ENCODE measurements at regions not wholly inside any gene's neighbourhood (a gene's known extent, or its start where the extent isn't known, plus 50 kb on each side); places are given as distances from the start of the nearest gene placed in this dataset.

DNA sequence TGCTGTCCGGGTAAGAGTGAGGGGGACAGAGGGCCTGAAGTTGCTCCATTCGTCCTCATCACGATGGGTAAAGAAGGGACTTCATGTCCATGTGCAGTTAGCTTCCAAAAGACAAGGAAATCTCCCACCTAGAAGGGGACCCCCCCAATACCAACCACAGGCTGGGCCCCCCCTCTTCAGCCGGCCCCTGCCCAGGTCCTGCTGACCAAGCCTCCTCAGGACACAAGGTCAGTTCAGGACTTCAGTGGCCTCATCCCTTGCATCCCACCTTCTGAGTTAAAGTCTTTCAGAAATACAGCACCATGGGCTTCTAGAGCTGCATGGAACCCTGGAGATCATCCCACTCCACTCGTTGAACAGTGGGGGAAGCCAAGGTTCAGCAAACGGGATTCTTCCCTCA is 115.4 kb upstream of the ERG start:
- 60 to 61% methylated on average over 6 of the region's 6 CpGs for WGBS, 2 donors
- ATAC-seq: no peak

DNA sequence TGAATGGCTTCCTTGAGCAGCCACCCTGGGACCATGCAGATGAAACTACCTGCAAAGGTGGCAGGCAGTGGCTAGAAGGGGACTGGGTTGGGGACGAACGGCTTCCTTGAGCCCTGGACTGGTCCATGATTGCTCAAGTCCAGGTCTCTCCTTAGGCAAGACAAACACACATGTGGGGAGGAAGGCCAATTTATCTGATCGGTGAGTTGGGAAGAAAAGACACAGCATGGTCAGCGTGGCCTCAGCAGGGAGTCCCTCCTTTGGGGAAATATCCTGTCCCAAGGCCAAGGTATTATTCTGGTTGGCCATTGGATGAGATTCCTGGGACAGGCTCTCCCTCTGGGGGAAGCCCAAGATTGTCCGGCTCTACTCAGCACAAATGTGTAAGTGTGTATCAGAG is 116.3 kb upstream of the ERG start:
- H3K9me3 ChIP-seq: no peaks in the 10 kb centered on the region
- no peaks in the 10 kb centered on the region for H3K36me3 ChIP-seq
- TF ChIP-seq, protein P1, sequence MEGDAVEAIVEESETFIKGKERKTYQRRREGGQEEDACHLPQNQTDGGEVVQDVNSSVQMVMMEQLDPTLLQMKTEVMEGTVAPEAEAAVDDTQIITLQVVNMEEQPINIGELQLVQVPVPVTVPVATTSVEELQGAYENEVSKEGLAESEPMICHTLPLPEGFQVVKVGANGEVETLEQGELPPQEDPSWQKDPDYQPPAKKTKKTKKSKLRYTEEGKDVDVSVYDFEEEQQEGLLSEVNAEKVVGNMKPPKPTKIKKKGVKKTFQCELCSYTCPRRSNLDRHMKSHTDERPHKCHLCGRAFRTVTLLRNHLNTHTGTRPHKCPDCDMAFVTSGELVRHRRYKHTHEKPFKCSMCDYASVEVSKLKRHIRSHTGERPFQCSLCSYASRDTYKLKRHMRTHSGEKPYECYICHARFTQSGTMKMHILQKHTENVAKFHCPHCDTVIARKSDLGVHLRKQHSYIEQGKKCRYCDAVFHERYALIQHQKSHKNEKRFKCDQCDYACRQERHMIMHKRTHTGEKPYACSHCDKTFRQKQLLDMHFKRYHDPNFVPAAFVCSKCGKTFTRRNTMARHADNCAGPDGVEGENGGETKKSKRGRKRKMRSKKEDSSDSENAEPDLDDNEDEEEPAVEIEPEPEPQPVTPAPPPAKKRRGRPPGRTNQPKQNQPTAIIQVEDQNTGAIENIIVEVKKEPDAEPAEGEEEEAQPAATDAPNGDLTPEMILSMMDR (IDR thresholded peaks at IDR 0.05): no peak
- ATAC-seq (no peak), FAIRE-seq (no peak), DNase-seq (no peak)
- H3K4me3 ChIP-seq: no peak overlapping the region
- intact Hi-C loops (cut with DNase I): no loop called here
- no peaks in the 10 kb centered on the region for H3K4me1 ChIP-seq
- no peak overlapping the region for H3K27ac ChIP-seq
- 71 to 74% methylated on average over 5 of the region's 5 CpGs for WGBS, 2 donors
- peaks cover 0 to 15% (median 0%) of the 10 kb centered on the region in 4 donors for H3K27me3 ChIP-seq

More for the DNA sequence above, 115.4 kb upstream of the ERG start:
- Histone ChIP-seq H3K4me3 (no peak overlapping the region), H3K27ac (no peak overlapping the region), H3K9me3 (no peaks in the 10 kb centered on the region), H3K27me3 (peaks cover 0 to 15% (median 0%) of the 10 kb centered on the region in 4 donors), H3K36me3 (no peaks in the 10 kb centered on the region), H3K4me1 (no peaks in the 10 kb centered on the region)
- DNase-seq (no peak), FAIRE-seq (no peak)
- intact Hi-C loops (cut with DNase I): no loop called here
- TF ChIP-seq, protein P1 (IDR thresholded peaks at IDR 0.05): no peak

- no peak for FAIRE-seq
- Histone ChIP-seq H3K4me3 (no peak overlapping the region), H3K27ac (no peak overlapping the region), H3K4me1 (no peaks in the 10 kb centered on the region), H3K36me3 (no peaks in the 10 kb centered on the region), H3K27me3 (peaks cover 0 to 5% (median 0%) of the 10 kb centered on the region in 4 donors), H3K9me3 (no peaks in the 10 kb centered on the region)
- TF ChIP-seq, protein P1 (IDR thresholded peaks at IDR 0.05): no peak
- 73 to 83% methylated on average over 2 of the region's 2 CpGs for WGBS, 2 donors
- no peak for ATAC-seq
- intact Hi-C loops (cut with DNase I): no loop called here
- no peak for DNase-seq
Observed at GRCh38 chr21:38619480-38619879, 121.2 kb upstream of the ERG start.

DNA sequence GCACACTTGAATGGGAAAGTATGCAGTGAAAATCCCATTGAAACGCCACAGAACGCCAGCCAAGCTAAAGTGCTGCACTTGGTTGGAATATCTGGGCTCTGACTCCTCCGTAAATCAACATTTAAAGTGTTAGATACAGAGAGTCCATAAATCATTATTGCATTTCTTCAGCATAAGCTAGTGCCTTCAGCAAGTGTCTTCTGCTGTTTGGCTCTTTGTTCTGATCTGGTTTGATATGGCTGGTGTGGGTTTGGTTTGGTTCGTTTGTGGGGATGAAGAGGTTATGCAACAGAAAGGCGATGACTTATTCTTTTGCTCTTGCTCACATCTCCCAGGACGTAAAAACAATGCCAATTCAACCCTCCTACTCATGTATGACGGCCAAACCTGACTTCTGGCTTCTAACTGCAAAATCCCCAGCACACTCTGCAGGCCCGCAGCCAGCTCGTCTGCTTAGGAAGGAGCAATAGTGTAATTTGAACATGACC is 121.8 kb upstream of the ERG start:
- intact Hi-C loops (cut with DNase I): no loop called here
- H3K27me3 ChIP-seq: peaks cover 0 to 5% (median 0%) of the 10 kb centered on the region in 4 donors
- no peak overlapping the region for H3K27ac ChIP-seq
- FAIRE-seq: no peak
- TF ChIP-seq, protein P1 (IDR thresholded peaks at IDR 0.05): no peak
- H3K9me3 ChIP-seq: no peaks in the 10 kb centered on the region
- DNase-seq: no peak
- no peaks in the 10 kb centered on the region for H3K36me3 ChIP-seq
- ATAC-seq: peak in 3 of 4 donors; percentile 13 to 29 (median 19)
- WGBS, 2 donors: 67 to 68% methylated on average over 9 of the region's 9 CpGs
- no peaks in the 10 kb centered on the region for H3K4me1 ChIP-seq
- no peak overlapping the region for H3K4me3 ChIP-seq

DNA sequence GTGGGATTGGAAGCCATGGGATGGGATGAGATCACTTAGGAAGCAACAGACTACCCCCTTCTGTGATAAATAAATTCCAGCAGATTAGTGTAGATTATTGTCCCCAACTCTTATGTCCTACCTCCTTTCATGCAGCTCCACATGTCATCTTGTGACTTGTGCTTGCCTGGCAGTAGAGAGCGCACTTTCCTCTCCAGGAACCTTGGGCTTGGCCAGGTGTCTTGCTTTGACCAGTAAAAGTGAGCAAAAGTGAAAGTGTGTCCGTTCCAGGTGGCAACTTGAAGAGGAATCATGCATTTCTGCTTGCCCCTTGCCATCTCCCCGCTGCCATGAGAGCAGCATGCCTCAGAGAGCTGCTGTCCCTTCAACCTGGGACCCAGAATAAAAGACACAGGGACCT is 122.9 kb upstream of the ERG start:
- FAIRE-seq: no peak
- Histone ChIP-seq H3K36me3 (no peaks in the 10 kb centered on the region), H3K27me3 (peaks cover 0 to 5% (median 0%) of the 10 kb centered on the region in 4 donors), H3K4me3 (no peak overlapping the region), H3K9me3 (no peaks in the 10 kb centered on the region), H3K4me1 (no peaks in the 10 kb centered on the region), H3K27ac (no peak overlapping the region)
- no peak for ATAC-seq
- intact Hi-C loops (cut with DNase I): no loop called here
- TF ChIP-seq, protein P1 (IDR thresholded peaks at IDR 0.05): no peak
- 76 to 84% methylated on average over 3 of the region's 3 CpGs for WGBS, 2 donors
- no peak for DNase-seq

Measured in pancreas (tissue), 10 donors.